Testis (tissue), 2 donors: ENCODE measurements at regions not wholly inside any gene's neighbourhood (a gene's known extent, or its start where the extent isn't known, plus 50 kb on each side); places are given as distances from the start of the nearest gene placed in this dataset.

Source experiments
- DNase-seq: peaks from one replicate; pipeline ENCODE4 v3.0.0-alpha.2; 2019
- H3K27ac ChIP-seq, 2 donors: fragments of 200-600 bp; sonication (generic); one replicate each; pipeline ENCODE4 v1.5.1; 2019
- H3K27me3 ChIP-seq: fragments of 200-600 bp; sonication (generic); one replicate; pipeline ENCODE4 v1.5.1; 2019
- H3K36me3 ChIP-seq: fragments of 200-600 bp; sonication (generic); one replicate; pipeline ENCODE4 v1.5.1; 2017; ENCODE audit warnings: low read depth; ENCODE audit errors: missing control alignments
- H3K4me1 ChIP-seq: fragments of 200-600 bp; sonication (generic); one replicate; pipeline ENCODE4 v1.5.1; 2019
- H3K4me3 ChIP-seq, 2 donors: fragments of 200-600 bp; sonication (generic); one replicate each; pipeline ENCODE4 v1.5.1; 2017 to 2019
- H3K9me3 ChIP-seq: fragments of 200-600 bp; sonication (generic); one replicate; pipeline ENCODE4 v1.5.1; 2017
- POLR2A ChIP-seq: fragments of 450-650 bp; IDR thresholded peaks from one replicate; pipeline ENCODE4 v1.6.1; 2017; ENCODE audit warnings: antibody characterized with exemption, mild to moderate bottlenecking, moderate library complexity
- WGBS, 2 donors: methylation state at CpG; one replicate each; pipeline ENCODE4 v1.1.5; 2018; 5-methylcytosine and 5-hydroxymethylcytosine counted together
- intact Hi-C: fragments of 100-400 bp; cut with DNase I; formaldehyde crosslinking; loops from one replicate; pipeline ENCODE4 v1.15.1; 2023; ENCODE audit warnings: low total_unique reads
- TF ChIP-seq, protein P1 (sequence below), 3 experiments: fragments of 450-650 bp in 2 of 3; fragments of 200-600 bp in 1 of 3; sonication (generic) in 1 of 3; IDR thresholded peaks; one replicate each; pipeline ENCODE4 v1.5.1; 2016 to 2019; ENCODE audit warnings: antibody characterized with exemption in 3 of 3, mild to moderate bottlenecking in 2 of 3, moderate library complexity in 1 of 3

DNA sequence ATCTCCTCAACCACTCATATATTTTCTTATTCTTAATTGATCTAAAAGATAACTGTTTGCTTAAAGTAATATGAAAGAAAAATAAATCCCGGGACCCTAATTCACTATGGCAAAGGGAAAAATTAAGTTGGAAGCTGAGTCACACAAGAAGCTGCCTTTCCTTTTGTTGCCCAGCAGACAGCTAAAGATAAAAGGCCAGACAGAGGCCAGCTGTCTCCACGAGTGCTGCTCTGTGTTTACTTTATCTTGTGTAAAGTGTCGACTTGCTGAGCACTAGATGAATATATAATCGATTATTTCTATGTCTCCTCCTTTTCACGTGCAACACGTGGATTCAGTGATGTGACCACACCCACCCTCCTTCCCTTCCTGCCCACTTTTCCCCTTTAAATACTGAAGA is 52.8 kb upstream of the NSMCE3 start:
- TF ChIP-seq, protein P1, sequence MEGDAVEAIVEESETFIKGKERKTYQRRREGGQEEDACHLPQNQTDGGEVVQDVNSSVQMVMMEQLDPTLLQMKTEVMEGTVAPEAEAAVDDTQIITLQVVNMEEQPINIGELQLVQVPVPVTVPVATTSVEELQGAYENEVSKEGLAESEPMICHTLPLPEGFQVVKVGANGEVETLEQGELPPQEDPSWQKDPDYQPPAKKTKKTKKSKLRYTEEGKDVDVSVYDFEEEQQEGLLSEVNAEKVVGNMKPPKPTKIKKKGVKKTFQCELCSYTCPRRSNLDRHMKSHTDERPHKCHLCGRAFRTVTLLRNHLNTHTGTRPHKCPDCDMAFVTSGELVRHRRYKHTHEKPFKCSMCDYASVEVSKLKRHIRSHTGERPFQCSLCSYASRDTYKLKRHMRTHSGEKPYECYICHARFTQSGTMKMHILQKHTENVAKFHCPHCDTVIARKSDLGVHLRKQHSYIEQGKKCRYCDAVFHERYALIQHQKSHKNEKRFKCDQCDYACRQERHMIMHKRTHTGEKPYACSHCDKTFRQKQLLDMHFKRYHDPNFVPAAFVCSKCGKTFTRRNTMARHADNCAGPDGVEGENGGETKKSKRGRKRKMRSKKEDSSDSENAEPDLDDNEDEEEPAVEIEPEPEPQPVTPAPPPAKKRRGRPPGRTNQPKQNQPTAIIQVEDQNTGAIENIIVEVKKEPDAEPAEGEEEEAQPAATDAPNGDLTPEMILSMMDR (IDR thresholded peaks at IDR 0.05) = no peak
- no peak for TF ChIP-seq POLR2A
- no peak overlapping the region for H3K4me3 ChIP-seq
- no peaks in the 10 kb centered on the region for H3K27me3 ChIP-seq
- DNase-seq = no peak
- H3K27ac ChIP-seq = no peak overlapping the region
- intact Hi-C loops = no loop called here
- H3K9me3 ChIP-seq = no peaks in the 10 kb centered on the region
- no peaks in the 10 kb centered on the region for H3K4me1 ChIP-seq
- H3K36me3 ChIP-seq = no peaks in the 10 kb centered on the region
- WGBS, 2 donors = 37 to 45% methylated on average over 6 of the region's 6 CpGs

DNA sequence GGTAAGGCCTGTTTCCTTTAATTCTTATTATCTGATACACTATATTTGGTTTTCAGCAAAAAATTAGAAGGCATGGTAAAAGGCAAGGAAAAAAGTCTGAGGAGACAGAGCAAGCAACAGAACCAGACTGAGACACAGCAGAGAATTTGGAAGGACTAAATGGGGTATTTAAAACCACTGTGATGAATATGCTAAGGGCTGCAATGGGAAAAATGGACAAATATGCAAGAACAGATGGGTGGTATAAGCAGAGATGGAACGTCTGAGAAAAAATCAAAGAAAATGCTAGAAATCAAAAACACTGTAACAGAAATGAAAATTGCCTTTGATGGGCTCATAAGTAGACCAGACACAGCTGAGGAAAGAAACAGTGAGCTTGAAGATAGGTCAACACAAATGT is 50.8 kb upstream of the NSMCE3 start:
- Histone ChIP-seq H3K9me3 (no peaks in the 10 kb centered on the region), H3K4me1 (no peaks in the 10 kb centered on the region), H3K27ac (no peak overlapping the region), H3K27me3 (no peaks in the 10 kb centered on the region), H3K4me3 (no peak overlapping the region), H3K36me3 (no peaks in the 10 kb centered on the region)
- DNase-seq = no peak
- TF ChIP-seq, protein P1 (IDR thresholded peaks at IDR 0.05) = no peak
- no peak for TF ChIP-seq POLR2A
- intact Hi-C loops = no loop called here
- 85 to 88% methylated on average over 1 of the region's 1 CpG for WGBS, 2 donors

DNA sequence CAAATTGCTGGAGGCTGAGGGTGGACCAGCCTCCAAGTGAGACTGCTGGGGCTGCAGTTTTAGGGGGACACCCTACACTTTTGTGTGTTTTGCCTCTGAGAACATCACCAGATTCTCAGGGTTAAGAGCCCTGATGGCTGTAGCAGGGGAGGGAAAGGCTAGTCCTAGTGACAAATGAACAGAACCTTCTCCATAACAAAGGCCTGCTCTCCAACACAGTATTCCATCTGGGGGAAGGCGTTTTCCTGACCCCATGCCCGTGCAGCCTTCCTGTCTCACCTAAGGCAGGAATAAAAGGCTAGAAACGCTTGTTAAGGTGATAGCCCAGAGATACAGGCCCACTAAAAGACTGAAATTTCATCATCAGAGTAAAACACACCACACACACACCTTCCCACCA is 50.2 kb upstream of the NSMCE3 start:
- no peaks in the 10 kb centered on the region for H3K4me1 ChIP-seq
- no peaks in the 10 kb centered on the region for H3K9me3 ChIP-seq
- DNase-seq = no peak
- 64 to 79% methylated on average over 3 of the region's 3 CpGs for WGBS, 2 donors
- no peaks in the 10 kb centered on the region for H3K27me3 ChIP-seq
- no peaks in the 10 kb centered on the region for H3K36me3 ChIP-seq
- intact Hi-C loops = no loop called here
- H3K4me3 ChIP-seq = no peak overlapping the region
- no peak for TF ChIP-seq POLR2A
- TF ChIP-seq, protein P1 (IDR thresholded peaks at IDR 0.05) = no peak
- H3K27ac ChIP-seq = no peak overlapping the region
